Neuronal stem cell (in vitro differentiated cells): ENCODE measurements at regions not wholly inside any gene's neighbourhood (a gene's known extent, or its start where the extent isn't known, plus 50 kb on each side); places are given as distances from the start of the nearest gene placed in this dataset.

ENCODE experiments used
- DNase-seq: peaks from one replicate; pipeline ENCODE4 v3.0.0-alpha.2; 2013; ENCODE audit warnings: low spot score
- H2AFZ ChIP-seq: one replicate; pipeline ENCODE4 v1.6.1; 2013; ENCODE audit warnings: mild to moderate bottlenecking, low read length, inconsistent platforms
- H2AK5ac ChIP-seq: 2 replicates; pipeline ENCODE4 v1.6.1; 2013; ENCODE audit warnings: low read depth, mild to moderate bottlenecking, inconsistent platforms, low read length, moderate library complexity, mixed read lengths
- H2BK120ac ChIP-seq: 2 replicates; pipeline ENCODE4 v1.6.1; 2013; ENCODE audit warnings: low read depth, mild to moderate bottlenecking, inconsistent platforms, low read length, moderate library complexity, mixed read lengths
- H2BK12ac ChIP-seq: one replicate; pipeline ENCODE4 v1.6.1; 2013; ENCODE audit warnings: low read length, inconsistent platforms
- H2BK15ac ChIP-seq: 2 replicates; pipeline ENCODE4 v1.6.1; 2013; ENCODE audit warnings: mild to moderate bottlenecking, low read length, inconsistent platforms, mixed read lengths
- H2BK5ac ChIP-seq: one replicate; pipeline ENCODE4 v1.6.1; 2013; ENCODE audit warnings: inconsistent platforms, mild to moderate bottlenecking, low read length, moderate library complexity
- H3K14ac ChIP-seq: one replicate; pipeline ENCODE4 v1.6.1; 2013; ENCODE audit warnings: low read length, inconsistent platforms
- H3K18ac ChIP-seq: 2 replicates; pipeline ENCODE4 v1.6.1; 2013; ENCODE audit warnings: low read length, inconsistent platforms
- H3K23ac ChIP-seq: 2 replicates; pipeline ENCODE4 v1.6.1; 2013; ENCODE audit warnings: low read depth, mild to moderate bottlenecking, mixed read lengths, low read length, inconsistent platforms; ENCODE audit not compliant: poor library complexity
- H3K27ac ChIP-seq: replicated peaks from 3 replicates; pipeline ENCODE4 v1.5.1; 2013; ENCODE audit warnings: low read length, inconsistent platforms
- H3K27me3 ChIP-seq, 3 experiments: 2 replicates each; pipeline ENCODE4 v1.6.1; 2013; ENCODE audit warnings: low read length in 3 of 3, mild to moderate bottlenecking in 2 of 3, inconsistent platforms in 1 of 3, low read depth in 1 of 3, mixed read lengths in 1 of 3, moderate library complexity in 1 of 3; ENCODE audit not compliant: control insufficient read depth in 3 of 3, insufficient read depth in 3 of 3
- H3K36me3 ChIP-seq, 2 donors: replicated peaks in 1 of 2; 2 replicates each; pipeline ENCODE4 v1.6.1; 2013; ENCODE audit warnings: low read length in 2 of 2; ENCODE audit not compliant: control insufficient read depth in 2 of 2, insufficient read depth in 2 of 2
- H3K4ac ChIP-seq: 2 replicates; pipeline ENCODE4 v1.6.1; 2013; ENCODE audit warnings: inconsistent platforms, mild to moderate bottlenecking, low read length, moderate library complexity
- H3K4me1 ChIP-seq, 2 donors: 1 replicate in 1 of 2; 2 replicates in 1 of 2; pipeline ENCODE4 v1.6.1; 2013; ENCODE audit warnings: low read length in 2 of 2, low read depth in 1 of 2; ENCODE audit not compliant: control insufficient read depth in 2 of 2, insufficient read depth in 1 of 2
- H3K4me2 ChIP-seq: one replicate; pipeline ENCODE4 v1.6.1; 2013; ENCODE audit warnings: mild to moderate bottlenecking, low read length, inconsistent platforms; ENCODE audit not compliant: insufficient read depth, poor library complexity, severe bottlenecking
- H3K4me3 ChIP-seq, 2 donors: 2 replicates each; pipeline ENCODE4 v1.5.1; 2013; ENCODE audit warnings: low read length in 2 of 2, mild to moderate bottlenecking in 2 of 2, inconsistent platforms in 1 of 2, moderate library complexity in 1 of 2
- H3K79me1 ChIP-seq: one replicate; pipeline ENCODE4 v1.6.1; 2013; ENCODE audit warnings: low read depth, mild to moderate bottlenecking, inconsistent platforms, low read length, moderate library complexity
- H3K9ac ChIP-seq: one replicate; pipeline ENCODE4 v1.6.1; 2013; ENCODE audit warnings: mild to moderate bottlenecking, low read depth, low read length, inconsistent platforms; ENCODE audit not compliant: poor library complexity
- H3K9me3 ChIP-seq, 2 donors: replicated peaks in 1 of 2; 2 replicates each; pipeline versions ENCODE3 to v1.6.1; 2013; ENCODE audit warnings: low read length in 2 of 2, mild to moderate bottlenecking in 2 of 2, inconsistent platforms in 1 of 2, low read depth in 1 of 2, mixed read lengths in 1 of 2, moderate library complexity in 1 of 2; ENCODE audit not compliant: control insufficient read depth in 2 of 2, insufficient read depth in 1 of 2
- H4K8ac ChIP-seq: one replicate; pipeline ENCODE4 v1.6.1; 2013; ENCODE audit warnings: low read depth, mild to moderate bottlenecking, inconsistent platforms, low read length, moderate library complexity
- H4K91ac ChIP-seq: one replicate; pipeline ENCODE4 v1.6.1; 2013; ENCODE audit warnings: low read length, low read depth, mild to moderate bottlenecking, inconsistent platforms; ENCODE audit not compliant: poor library complexity
- WGBS, 2 donors: extraction: QIAGEN DNeasy Blood & Tissue Kit; methylation state at CpG; one replicate each; pipeline ENCODE4 v1.1.7; 2013; ENCODE audit warnings: missing lambda C conversion rate in 2 of 2, mixed read lengths in 1 of 2; ENCODE audit not compliant: insufficient read length in 2 of 2, insufficient replicate concordance in 1 of 2; ENCODE audit errors: extremely low coverage in 2 of 2; 5-methylcytosine and 5-hydroxymethylcytosine counted together

DNA sequence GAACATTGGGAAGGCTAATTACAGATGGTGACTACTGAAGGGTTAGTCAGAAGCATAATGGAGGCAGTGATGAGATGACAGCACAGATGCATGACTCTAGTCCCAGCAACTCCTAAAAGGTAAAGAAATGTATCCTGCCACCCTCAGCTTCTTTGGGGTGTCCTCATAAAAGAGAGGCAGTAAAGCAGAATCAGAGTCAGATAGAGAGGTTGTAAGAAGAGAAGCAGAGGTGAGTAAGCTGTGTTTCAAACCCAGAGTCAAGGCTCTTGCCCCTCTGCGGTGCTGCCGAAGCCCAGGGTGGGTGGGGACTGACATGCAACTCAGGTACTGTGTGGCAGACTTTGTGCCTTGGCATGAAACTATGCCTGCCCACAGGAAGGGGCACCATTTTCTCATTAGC, 59.5 kb upstream of the PGM2 start:
- H2AK5ac ChIP-seq = no peak overlapping the region
- no peak overlapping the region for H3K27ac ChIP-seq
- no peak overlapping the region for H3K4ac ChIP-seq
- H4K8ac ChIP-seq = no peak overlapping the region
- H3K9ac ChIP-seq = no peak overlapping the region
- no peak for DNase-seq
- H3K27me3 ChIP-seq = peaks cover 0 to 12% (median 0%) of the 10 kb centered on the region in 3 experiments
- H4K91ac ChIP-seq = no peak overlapping the region
- no peaks in the 10 kb centered on the region for H3K79me1 ChIP-seq
- no peaks in the 10 kb centered on the region for H3K9me3 ChIP-seq
- no peaks in the 10 kb centered on the region for H3K36me3 ChIP-seq
- no peak overlapping the region for H2BK15ac ChIP-seq
- H3K4me1 ChIP-seq = peaks cover 0 to 2% of the 10 kb centered on the region in 2 donors
- H3K18ac ChIP-seq = no peak overlapping the region
- no CpG with 5 or more reads among the region's 2 CpGs for WGBS, 2 donors
- H2AFZ ChIP-seq = no peak overlapping the region
- no peak overlapping the region for H2BK120ac ChIP-seq
- H3K4me2 ChIP-seq = no peak overlapping the region
- H2BK5ac ChIP-seq = no peak overlapping the region
- no peak overlapping the region for H2BK12ac ChIP-seq
- no peak overlapping the region for H3K14ac ChIP-seq
- no peak overlapping the region for H3K23ac ChIP-seq
- no peak overlapping the region for H3K4me3 ChIP-seq

DNA sequence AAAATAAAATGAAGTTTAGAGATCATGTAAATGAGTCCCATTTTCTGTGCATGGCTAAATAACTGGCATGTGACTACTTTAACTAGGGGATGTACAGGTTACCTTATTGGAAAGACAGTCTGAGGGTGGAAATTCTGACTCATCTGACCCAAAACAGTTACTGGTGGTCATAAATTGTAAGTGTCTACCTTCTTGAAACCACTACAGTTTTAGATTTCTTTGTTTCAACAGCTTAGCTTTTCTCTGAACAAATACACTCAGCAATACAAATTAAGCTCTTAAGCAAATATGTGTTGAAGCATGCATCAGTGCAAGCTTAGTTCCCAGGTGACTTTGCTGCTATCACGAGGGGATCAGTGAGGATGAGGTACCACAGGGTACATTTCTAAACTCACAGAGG, 60.7 kb upstream of the PGM2 start:
- WGBS, 2 donors = no CpG with 5 or more reads among the region's 1 CpG
- peaks cover 0 to 2% of the 10 kb centered on the region in 2 donors for H3K4me1 ChIP-seq

DNA sequence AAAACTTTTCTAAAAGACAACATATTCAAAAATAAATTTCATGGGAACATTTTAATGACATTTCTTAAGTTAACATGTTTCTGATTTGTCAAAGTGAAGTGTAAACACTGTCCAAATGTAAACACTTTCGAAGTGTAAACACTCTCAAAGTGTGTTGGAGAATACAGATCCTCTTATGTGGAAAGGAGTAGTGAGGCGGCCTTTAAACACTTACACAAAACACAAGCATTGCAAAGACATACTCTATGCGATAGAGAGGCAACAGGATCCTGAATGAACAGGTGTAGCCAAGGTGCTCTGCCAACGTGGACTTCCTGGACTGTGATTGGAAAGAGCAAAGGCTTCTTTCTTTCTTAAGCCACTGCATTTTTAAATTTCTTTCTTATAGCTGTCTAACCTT, 62.7 kb upstream of the PGM2 start:
- H3K27me3 ChIP-seq = peaks cover 0 to 4% (median 0%) of the 10 kb centered on the region in 3 experiments
- H2AK5ac ChIP-seq = no peak overlapping the region
- peaks cover 0 to 2% of the 10 kb centered on the region in 2 donors for H3K4me1 ChIP-seq
- no peaks in the 10 kb centered on the region for H3K36me3 ChIP-seq
- H2BK15ac ChIP-seq = no peak overlapping the region
- no peak overlapping the region for H3K4me3 ChIP-seq
- H3K27ac ChIP-seq = no peak overlapping the region
- no peak for DNase-seq
- no peak overlapping the region for H2BK12ac ChIP-seq
- no peak overlapping the region for H4K91ac ChIP-seq
- no peak overlapping the region for H3K23ac ChIP-seq
- H2BK120ac ChIP-seq = no peak overlapping the region
- no peak overlapping the region for H3K18ac ChIP-seq
- H3K14ac ChIP-seq = no peak overlapping the region
- H3K9ac ChIP-seq = no peak overlapping the region
- H3K79me1 ChIP-seq = no peaks in the 10 kb centered on the region
- H2BK5ac ChIP-seq = no peak overlapping the region
- H3K4me2 ChIP-seq = no peak overlapping the region
- WGBS, 2 donors = no CpG with 5 or more reads among the region's 4 CpGs
- no peaks in the 10 kb centered on the region for H3K9me3 ChIP-seq
- H2AFZ ChIP-seq = no peak overlapping the region
- H4K8ac ChIP-seq = no peak overlapping the region
- H3K4ac ChIP-seq = no peak overlapping the region

More for the DNA sequence above, 60.7 kb upstream of the PGM2 start:
- H3K9ac ChIP-seq = no peak overlapping the region
- peaks cover 0 to 15% (median 0%) of the 10 kb centered on the region in 3 experiments for H3K27me3 ChIP-seq
- no peak overlapping the region for H3K18ac ChIP-seq
- no peak overlapping the region for H3K14ac ChIP-seq
- no peaks in the 10 kb centered on the region for H3K36me3 ChIP-seq
- H3K27ac ChIP-seq = no peak overlapping the region
- H3K79me1 ChIP-seq = no peaks in the 10 kb centered on the region
- H2BK15ac ChIP-seq = no peak overlapping the region
- H3K4ac ChIP-seq = no peak overlapping the region
- H3K23ac ChIP-seq = no peak overlapping the region
- H2AK5ac ChIP-seq = no peak overlapping the region
- no peaks in the 10 kb centered on the region for H3K9me3 ChIP-seq
- no peak overlapping the region for H2BK12ac ChIP-seq
- no peak overlapping the region for H4K8ac ChIP-seq
- no peak for DNase-seq
- H4K91ac ChIP-seq = no peak overlapping the region
- H2AFZ ChIP-seq = no peak overlapping the region
- H2BK120ac ChIP-seq = no peak overlapping the region
- no peak overlapping the region for H3K4me3 ChIP-seq
- H3K4me2 ChIP-seq = no peak overlapping the region
- no peak overlapping the region for H2BK5ac ChIP-seq

DNA sequence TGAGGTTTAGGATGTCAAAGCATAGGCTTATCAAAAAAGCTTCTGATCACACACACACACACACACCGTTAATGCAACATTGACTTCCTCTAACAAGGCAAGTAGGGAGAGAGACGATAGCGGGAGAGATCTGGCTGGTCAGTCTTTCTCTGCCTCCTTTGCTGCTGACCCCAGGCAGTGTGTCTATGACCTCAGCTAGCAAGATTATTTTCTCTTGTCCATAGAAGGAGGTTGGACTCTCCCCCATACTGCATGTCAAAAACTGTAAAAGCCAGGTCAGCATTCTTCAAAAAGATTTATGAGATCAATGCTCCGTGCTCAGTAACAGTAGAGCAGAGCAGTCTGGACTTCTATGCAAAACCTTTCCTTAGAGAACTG, 63.5 kb upstream of the PGM2 start:
- Histone ChIP-seq H2BK15ac (no peak overlapping the region), H2BK120ac (no peak overlapping the region), H3K23ac (no peak overlapping the region), H3K9ac (no peak overlapping the region), H3K4me1 (peaks cover 0 to 2% of the 10 kb centered on the region in 2 donors), H4K91ac (no peak overlapping the region), H2AFZ (peak overlapping the region; percentile 83), H3K18ac (no peak overlapping the region), H3K36me3 (no peaks in the 10 kb centered on the region), H4K8ac (no peak overlapping the region), H3K9me3 (no peaks in the 10 kb centered on the region), H2BK5ac (no peak overlapping the region), H3K4me3 (peak overlapping the region in 1 of 2 donors; percentile 1), H2BK12ac (no peak overlapping the region), H3K4ac (no peak overlapping the region), H2AK5ac (no peak overlapping the region), H3K27ac (no peak overlapping the region), H3K4me2 (no peak overlapping the region), H3K14ac (no peak overlapping the region), H3K27me3 (peaks cover 0 to 4% (median 0%) of the 10 kb centered on the region in 3 experiments), H3K79me1 (no peaks in the 10 kb centered on the region)
- no CpG with 5 or more reads among the region's 4 CpGs for WGBS, 2 donors
- no peak for DNase-seq
